AG04449 (cell line): ENCODE measurements at regions not wholly inside any gene's neighbourhood (a gene's known extent, or its start where the extent isn't known, plus 50 kb on each side); places are given as distances from the start of the nearest gene placed in this dataset.

Source experiments
- CTCF ChIA-PET: fragments of 350-600 bp; formaldehyde crosslinking; extraction: SDS; loops from one replicate; lab custom pipeline; 2021; ENCODE audit warnings: antibody characterized with exemption; lab: Yijun Ruan, JAX
- POLR2A ChIA-PET: fragments of 400-600, 350-600 bp; formaldehyde crosslinking; extraction: SDS; loops from one replicate; lab custom pipeline; 2020; ENCODE audit warnings: antibody characterized with exemption, inconsistent platforms; lab: Yijun Ruan, JAX
- DNase-seq: peaks from one replicate; pipeline ENCODE4 v3.0.0-alpha.2; 2010; ENCODE audit warnings: low read depth, low spot score
- H3K4me3 ChIP-seq: 2 replicates; pipeline ENCODE4 v1.5.1; 2011; ENCODE audit warnings: low read depth, mild to moderate bottlenecking, control low read depth, low read length
- TF ChIP-seq, protein P1 (sequence below): IDR thresholded peaks from one replicate; pipeline ENCODE4 v1.5.1; 2011; ENCODE audit warnings: mild to moderate bottlenecking, moderate library complexity, low read length, control low read depth, inconsistent platforms; ENCODE audit not compliant: insufficient read depth; ENCODE audit errors: missing control alignments

DNA sequence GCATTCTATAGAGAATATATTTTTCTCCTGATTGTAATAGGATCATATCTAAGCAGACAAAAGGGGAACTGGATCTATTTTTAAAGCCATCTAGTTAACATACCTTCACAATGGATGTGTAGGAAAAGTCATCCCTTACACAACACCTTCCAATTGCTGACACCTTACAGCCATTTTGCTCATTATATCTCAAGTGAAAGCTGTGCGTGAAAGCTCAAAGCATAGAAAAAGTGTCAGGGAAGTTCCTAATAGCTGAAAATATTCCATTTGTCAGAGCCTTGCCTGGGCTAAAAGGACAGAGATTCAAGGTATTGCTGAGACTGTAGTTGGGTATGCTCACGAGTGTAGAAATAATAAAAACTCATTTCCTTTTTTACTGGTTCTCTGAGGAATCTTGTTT is 340.6 kb upstream of the KLHL1 start:
- CTCF ChIA-PET = no interaction called here
- no peak for DNase-seq
- TF ChIP-seq, protein P1, sequence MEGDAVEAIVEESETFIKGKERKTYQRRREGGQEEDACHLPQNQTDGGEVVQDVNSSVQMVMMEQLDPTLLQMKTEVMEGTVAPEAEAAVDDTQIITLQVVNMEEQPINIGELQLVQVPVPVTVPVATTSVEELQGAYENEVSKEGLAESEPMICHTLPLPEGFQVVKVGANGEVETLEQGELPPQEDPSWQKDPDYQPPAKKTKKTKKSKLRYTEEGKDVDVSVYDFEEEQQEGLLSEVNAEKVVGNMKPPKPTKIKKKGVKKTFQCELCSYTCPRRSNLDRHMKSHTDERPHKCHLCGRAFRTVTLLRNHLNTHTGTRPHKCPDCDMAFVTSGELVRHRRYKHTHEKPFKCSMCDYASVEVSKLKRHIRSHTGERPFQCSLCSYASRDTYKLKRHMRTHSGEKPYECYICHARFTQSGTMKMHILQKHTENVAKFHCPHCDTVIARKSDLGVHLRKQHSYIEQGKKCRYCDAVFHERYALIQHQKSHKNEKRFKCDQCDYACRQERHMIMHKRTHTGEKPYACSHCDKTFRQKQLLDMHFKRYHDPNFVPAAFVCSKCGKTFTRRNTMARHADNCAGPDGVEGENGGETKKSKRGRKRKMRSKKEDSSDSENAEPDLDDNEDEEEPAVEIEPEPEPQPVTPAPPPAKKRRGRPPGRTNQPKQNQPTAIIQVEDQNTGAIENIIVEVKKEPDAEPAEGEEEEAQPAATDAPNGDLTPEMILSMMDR = no peak
- no peak overlapping the region for H3K4me3 ChIP-seq
- POLR2A ChIA-PET = no interaction called here

DNA sequence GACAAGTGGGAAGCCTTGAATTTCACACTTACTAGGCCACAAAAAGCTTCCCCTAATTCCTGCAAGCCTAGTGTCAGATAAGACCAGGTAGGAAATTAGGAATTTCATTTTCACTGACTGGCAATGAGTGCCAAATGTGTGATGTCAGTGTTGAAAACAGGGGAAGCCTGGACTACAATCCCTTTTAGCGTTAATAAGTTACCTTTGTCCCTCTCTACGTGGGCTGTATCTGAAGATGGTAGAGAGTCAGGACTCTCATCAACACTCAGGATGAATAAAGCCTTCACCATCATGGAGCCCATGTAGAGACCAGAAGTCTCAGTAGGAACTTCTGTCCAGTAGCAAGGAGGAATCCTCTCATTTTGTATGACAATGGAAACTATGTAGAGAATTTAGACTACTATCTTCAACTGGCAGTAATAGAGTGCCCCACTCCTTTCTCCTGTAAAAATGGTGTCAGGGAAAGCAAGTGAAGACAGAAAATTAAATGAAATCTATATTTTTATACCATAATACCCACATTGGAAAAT is 324.1 kb upstream of the KLHL1 start:
- no peak for DNase-seq
- CTCF ChIA-PET = no interaction called here
- TF ChIP-seq, protein P1 = no peak
- POLR2A ChIA-PET = no interaction called here
- no peak overlapping the region for H3K4me3 ChIP-seq

DNA sequence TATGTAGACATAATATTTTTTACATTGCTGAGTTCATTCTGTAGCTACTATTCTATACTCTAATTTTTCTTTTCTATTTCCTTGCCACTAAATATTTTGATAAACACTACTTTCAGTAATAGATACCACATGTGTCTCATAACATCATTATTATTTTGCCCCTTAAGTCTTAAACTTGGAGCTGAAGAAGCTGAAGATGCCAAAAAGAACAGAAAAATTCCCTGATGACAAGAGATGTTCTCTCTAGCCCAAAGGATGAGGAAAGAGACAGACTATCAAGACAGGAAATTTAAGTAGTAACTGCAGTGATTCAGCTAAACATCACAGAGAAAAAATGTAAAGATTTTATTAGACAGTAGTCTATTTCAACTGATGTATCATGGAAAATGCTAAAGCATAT is 322.0 kb upstream of the KLHL1 start:
- no peak for DNase-seq
- ChIA-PET POLR2A (no interaction called here), CTCF (no interaction called here)
- TF ChIP-seq, protein P1 = no peak
- no peak overlapping the region for H3K4me3 ChIP-seq

DNA sequence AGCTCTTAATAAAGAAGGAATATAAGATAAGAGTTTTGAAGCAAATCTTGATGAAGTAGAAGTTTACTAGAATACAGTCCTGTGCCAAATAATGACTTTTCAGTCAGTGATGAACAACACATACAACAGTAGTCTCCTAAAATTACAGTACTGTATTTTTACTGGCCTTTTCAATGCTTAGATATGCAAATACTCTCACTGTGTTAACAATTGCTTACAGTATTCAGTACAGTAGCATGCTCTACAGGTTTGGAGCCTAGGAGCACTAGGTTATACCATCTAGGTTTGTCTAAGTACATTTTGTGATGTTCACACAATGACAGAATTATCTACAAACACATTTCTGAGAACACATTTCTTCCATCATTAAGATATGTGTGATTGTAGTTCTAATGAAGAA is 316.7 kb upstream of the KLHL1 start:
- DNase-seq = no peak
- ChIA-PET POLR2A (no interaction called here), CTCF (no interaction called here)
- TF ChIP-seq, protein P1 = no peak
- H3K4me3 ChIP-seq = no peak overlapping the region

DNA sequence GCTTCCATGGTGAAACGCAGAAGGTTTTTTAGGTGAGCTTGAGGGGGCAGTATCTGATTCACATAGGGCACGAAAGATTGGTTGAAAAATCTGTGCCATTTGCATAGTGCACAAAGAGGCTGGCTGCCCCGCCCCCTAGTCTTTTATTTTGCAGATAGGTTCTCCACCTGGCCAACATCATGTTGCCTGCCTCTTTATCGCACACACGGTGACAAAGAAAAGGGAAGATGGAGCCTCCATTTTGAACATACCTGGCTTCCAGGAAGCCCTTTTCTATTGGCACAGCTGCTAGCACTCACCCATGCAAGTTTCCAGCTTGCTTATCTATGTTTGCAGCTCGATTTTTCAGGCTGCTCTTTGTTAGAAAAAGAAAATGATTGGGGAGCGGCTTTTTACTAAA is 316.2 kb upstream of the KLHL1 start:
- CTCF ChIA-PET = no interaction called here
- TF ChIP-seq, protein P1 = no peak
- H3K4me3 ChIP-seq = no peak overlapping the region
- POLR2A ChIA-PET = no interaction called here
- DNase-seq = no peak

DNA sequence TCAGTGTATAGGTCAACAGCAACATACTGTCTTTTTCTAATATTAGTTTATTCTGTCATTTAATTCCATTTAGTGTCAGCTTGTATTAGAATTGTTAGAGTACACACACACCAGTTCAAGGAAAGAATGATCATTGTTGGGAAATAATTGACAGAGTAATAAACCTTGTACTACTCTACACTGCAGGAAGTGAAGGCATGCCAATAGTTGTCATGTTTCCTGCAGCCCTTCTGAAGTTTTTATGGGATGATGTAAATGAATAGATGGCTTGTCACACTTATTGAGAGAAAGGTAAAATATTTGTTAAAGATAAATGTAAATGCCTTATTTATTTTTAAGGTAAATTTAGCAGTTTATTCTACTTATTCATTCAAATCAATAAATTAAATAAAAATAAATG is 306.9 kb upstream of the KLHL1 start:
- DNase-seq = no peak
- CTCF ChIA-PET = no interaction called here
- no peak overlapping the region for H3K4me3 ChIP-seq
- TF ChIP-seq, protein P1 = no peak
- POLR2A ChIA-PET = no interaction called here
